Adrenal gland (tissue), 9 donors: ENCODE measurements at regions not wholly inside any gene's neighbourhood (a gene's known extent, or its start where the extent isn't known, plus 50 kb on each side); places are given as distances from the start of the nearest gene placed in this dataset.

ENCODE experiments used
- DNase-seq, 7 donors: peaks; one replicate each; pipeline ENCODE4 v3.0.0-alpha.2; 2019 to 2020
- H3K27ac ChIP-seq, 5 donors: fragments of 200-600 bp; sonication (generic) in 4 of 5; 1 replicate in 3 of 5; 2 replicates in 2 of 5; pipeline versions ENCODE4 v1.5.1 to v1.8.0; 2016 to 2020; ENCODE audit warnings: mild to moderate bottlenecking in 1 of 5
- H3K27me3 ChIP-seq: fragments of 200-600 bp; 2 replicates; pipeline ENCODE4 v1.8.0; 2021
- H3K36me3 ChIP-seq, 2 donors: fragments of 200-600 bp; replicated peaks in 1 of 2; 1 replicate in 1 of 2; 2 replicates in 1 of 2; pipeline versions ENCODE4 v1.5.1 to v1.8.0; 2018 to 2022
- H3K4me1 ChIP-seq, 2 donors: fragments of 200-600 bp; replicated peaks in 1 of 2; 1 replicate in 1 of 2; 2 replicates in 1 of 2; pipeline versions ENCODE4 v1.5.1 to v1.8.0; 2018 to 2021
- H3K4me3 ChIP-seq, 4 donors: fragments of 200-600 bp; sonication (generic) in 3 of 4; one replicate each; pipeline ENCODE4 v1.5.1; 2016 to 2018
- H3K9me3 ChIP-seq, 3 donors: fragments of 200-600 bp; sonication (generic) in 1 of 3; replicated peaks in 1 of 3; 1 replicate in 2 of 3; 2 replicates in 1 of 3; pipeline versions ENCODE4 v1.5.1 to v1.8.0; 2016 to 2021
- CTCF ChIP-seq, 6 experiments: fragments of 450-650 bp in 4 of 6; fragments of 200-600 bp in 2 of 6; sonication (generic) in 1 of 6; IDR thresholded peaks; 1 replicate in 5 of 6; 2 replicates in 1 of 6; pipeline versions ENCODE4 v1.5.1 to v1.8.0; 2016 to 2021; ENCODE audit warnings: antibody characterized with exemption in 6 of 6, mild to moderate bottlenecking in 2 of 6, moderate library complexity in 1 of 6
- POLR2A ChIP-seq, 2 donors: fragments of 450-650 bp; IDR thresholded peaks; one replicate each; pipeline ENCODE4 v1.6.1; 2017; ENCODE audit warnings: antibody characterized with exemption in 2 of 2, mild to moderate bottlenecking in 2 of 2, moderate library complexity in 1 of 2
- WGBS, 4 donors: extraction: QIAGEN DNeasy Blood & Tissue Kit in 2 of 4; methylation state at CpG; one replicate each; pipeline versions ENCODE4 v1.1.5 to v1.1.7; 2013 to 2017; 5-methylcytosine and 5-hydroxymethylcytosine counted together
- intact Hi-C, 2 donors: fragments of 100-400 bp; cut with DNase I; formaldehyde crosslinking; loops; one replicate each; pipeline versions ENCODE4 v1.14.1 to v1.15.0; 2022 to 2023
- donor health status: healthy with polysubstance abuse.
- donor health status: Bipolar disorder and iron deficiency.
- donor health status: DM: yes; HTN: yes; CAD: no.
- donor health status: DM: no; HTN: no; CAD: no.
- donor health status: DM: no; HTN: no; CAD: no.

GRCh38 chr1:29990304-29990703 is 733.1 kb downstream of the MATN1 start:
- 68 to 77% (median 70%) methylated on average over 8 of the region's 8 CpGs for WGBS, 4 donors
- no peak overlapping the region for H3K27ac ChIP-seq
- H3K36me3 ChIP-seq: no peaks in the 10 kb centered on the region
- peak in 1 of 7 donors; percentile 13 for DNase-seq
- intact Hi-C loops: no loop called here
- TF ChIP-seq CTCF (IDR thresholded peaks at IDR 0.05): no peak
- no peak for TF ChIP-seq POLR2A (IDR thresholded peaks at IDR 0.05)
- H3K4me1 ChIP-seq: peaks cover 13 to 19% of the 10 kb centered on the region in 2 donors
- H3K27me3 ChIP-seq: no peaks in the 10 kb centered on the region
- no peak overlapping the region for H3K4me3 ChIP-seq
- no peaks in the 10 kb centered on the region for H3K9me3 ChIP-seq

- H3K27me3 ChIP-seq: no peaks in the 10 kb centered on the region
Observed at GRCh38 chr1:29986986-29987385, 736.4 kb downstream of the MATN1 start.

GRCh38 chr1:29985606-29985945 is 737.8 kb downstream of the MATN1 start:
- Histone ChIP-seq H3K4me3 (no peak overlapping the region), H3K27ac (peak overlapping the region in 2 of 5 donors; percentile 2 to 86), H3K27me3 (no peaks in the 10 kb centered on the region), H3K9me3 (no peaks in the 10 kb centered on the region), H3K36me3 (no peaks in the 10 kb centered on the region), H3K4me1 (peaks cover 28 to 33% of the 10 kb centered on the region in 2 donors)
- DNase-seq: peak in 2 of 7 donors; percentile 11 to 18
- TF ChIP-seq POLR2A (IDR thresholded peaks at IDR 0.05): no peak
- no peak for TF ChIP-seq CTCF (IDR thresholded peaks at IDR 0.05)
- intact Hi-C loops: no loop called here
- 52 to 59% (median 57%) methylated on average over 5 of the region's 5 CpGs for WGBS, 4 donors

More at GRCh38 chr1:29986986-29987385, 736.4 kb downstream of the MATN1 start:
- H3K36me3 ChIP-seq: no peaks in the 10 kb centered on the region
- DNase-seq: peak in 2 of 7 donors; percentile 23 to 37
- peaks cover 28 to 33% of the 10 kb centered on the region in 2 donors for H3K4me1 ChIP-seq
- H3K4me3 ChIP-seq: no peak overlapping the region
- WGBS, 4 donors: 55 to 67% (median 58%) methylated on average over 2 of the region's 2 CpGs
- H3K9me3 ChIP-seq: no peaks in the 10 kb centered on the region
- TF ChIP-seq CTCF (IDR thresholded peaks at IDR 0.05) (no peak), POLR2A (IDR thresholded peaks at IDR 0.05) (no peak)
- no peak overlapping the region for H3K27ac ChIP-seq
- intact Hi-C loops: no loop called here

- DNase-seq: peak in 3 of 7 donors; percentile 20 to 55 (median 32)
- TF ChIP-seq CTCF (IDR thresholded peaks at IDR 0.05) (no peak), POLR2A (IDR thresholded peaks at IDR 0.05) (no peak)
- WGBS, 4 donors: 46 to 53% (median 49%) methylated on average over 7 of the region's 7 CpGs
- Histone ChIP-seq H3K4me3 (no peak overlapping the region), H3K4me1 (peaks cover 28 to 33% of the 10 kb centered on the region in 2 donors), H3K9me3 (no peaks in the 10 kb centered on the region), H3K27ac (peak overlapping the region in 3 of 5 donors; percentile 47 to 86 (median 66)), H3K36me3 (no peaks in the 10 kb centered on the region), H3K27me3 (no peaks in the 10 kb centered on the region)
- intact Hi-C loops: no loop called here
Observed at GRCh38 chr1:29984862-29985605, 738.4 kb downstream of the MATN1 start.
